LNCaP clone FGC (cell line): ENCODE measurements at regions not wholly inside any gene's neighbourhood (a gene's known extent, or its start where the extent isn't known, plus 50 kb on each side); places are given as distances from the start of the nearest gene placed in this dataset.

Experiments
- DNase-seq: peaks from one replicate; pipeline ENCODE4 v3.0.0-alpha.2; 2011; ENCODE audit warnings: low read depth
- H3K4me3 ChIP-seq: 2 replicates; pipeline ENCODE4 v1.5.1; 2011; ENCODE audit warnings: mild to moderate bottlenecking, low read depth, low read length, control low read depth
- CTCF ChIP-seq: IDR thresholded peaks from 2 replicates; pipeline ENCODE4 v1.5.1; 2012; ENCODE audit warnings: mild to moderate bottlenecking; ENCODE audit not compliant: control insufficient read depth, insufficient read depth; ENCODE audit errors: extremely low read depth

DNA sequence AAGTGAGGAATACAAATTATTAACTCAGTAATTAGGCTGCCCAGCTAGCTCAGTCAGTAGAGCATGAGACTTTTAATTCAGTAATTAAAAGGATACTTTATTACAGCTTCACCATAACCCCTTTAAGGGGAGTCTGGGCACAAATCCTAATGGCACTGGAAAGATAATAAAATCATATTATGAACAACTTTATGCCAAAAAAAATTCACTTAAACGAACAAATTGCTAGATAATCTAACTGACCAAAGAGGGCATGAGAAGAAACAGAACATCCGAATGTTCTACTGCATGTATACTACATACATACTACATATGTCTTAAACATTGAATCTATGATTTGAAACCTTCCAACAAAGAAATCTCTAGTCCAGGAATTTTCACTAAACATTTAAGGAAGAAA, 159.5 kb downstream of the CYP26B1 start:
- no peak overlapping the region for H3K4me3 ChIP-seq
- DNase-seq: no peak
- no peak for TF ChIP-seq CTCF

DNA sequence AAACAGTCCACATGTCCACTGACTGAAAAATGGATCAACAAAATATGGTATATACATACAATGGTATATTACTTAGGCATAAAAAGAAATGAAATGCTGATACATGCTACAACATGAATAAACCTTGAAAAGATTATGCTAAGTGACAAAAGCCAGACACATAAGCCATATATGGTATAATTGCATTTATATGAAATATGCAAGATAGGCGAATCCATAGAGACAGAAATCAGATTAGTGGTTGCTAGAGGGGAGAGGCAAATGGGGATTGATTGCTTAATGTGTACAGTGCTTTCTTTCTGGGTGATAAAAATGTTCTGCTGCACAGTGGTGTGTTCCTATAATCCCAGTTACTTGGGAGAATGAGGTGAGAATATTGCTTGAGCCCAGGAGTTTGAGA, 171.0 kb downstream of the CYP26B1 start:
- TF ChIP-seq CTCF: no peak
- DNase-seq: no peak
- no peak overlapping the region for H3K4me3 ChIP-seq

- TF ChIP-seq CTCF: no peak
- no peak overlapping the region for H3K4me3 ChIP-seq
- no peak for DNase-seq
These were observed 172.8 kb downstream of the CYP26B1 start for GRCh38 chr2:71974846-71975245.

DNA sequence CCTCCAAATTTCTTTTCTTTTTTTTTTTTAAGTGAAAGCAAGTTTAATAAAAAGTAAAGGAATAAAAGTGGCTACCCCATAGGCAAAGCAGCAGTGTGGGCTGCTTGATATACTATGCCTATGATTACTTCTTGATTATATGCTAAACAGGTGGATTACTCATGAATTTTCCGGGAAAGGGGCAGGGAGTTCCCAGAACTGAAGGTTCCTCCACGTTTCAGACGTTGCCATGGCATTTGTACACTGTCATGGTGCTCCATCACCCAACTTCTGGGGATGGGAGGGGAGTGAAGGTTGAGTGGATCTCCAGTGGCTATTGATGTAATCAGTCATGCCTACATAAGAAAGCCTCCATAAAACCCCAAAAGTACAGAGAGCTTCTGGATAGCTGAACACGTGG, 176.2 kb downstream of the CYP26B1 start:
- no peak for DNase-seq
- TF ChIP-seq CTCF: no peak
- no peak overlapping the region for H3K4me3 ChIP-seq

GRCh38 chr2:71965530-71965929, 182.1 kb downstream of the CYP26B1 start:
- H3K4me3 ChIP-seq: no peak overlapping the region
- DNase-seq: no peak
- no peak for TF ChIP-seq CTCF

GRCh38 chr2:71962911-71963694, 184.6 kb downstream of the CYP26B1 start:
- H3K4me3 ChIP-seq: no peak overlapping the region
- TF ChIP-seq CTCF: no peak
- no peak for DNase-seq

GRCh38 chr2:71962350-71962749, 185.3 kb downstream of the CYP26B1 start:
- no peak for TF ChIP-seq CTCF
- no peak for DNase-seq
- no peak overlapping the region for H3K4me3 ChIP-seq
